Stimulated activated CD4-positive, alpha-beta T cell treated with anti-CD3 and anti-CD28 coated beads, Interleukin-4, amount 100 ng/mL, for 48 hours (primary cell): ENCODE measurements at regions not wholly inside any gene's neighbourhood (a gene's known extent, or its start where the extent isn't known, plus 50 kb on each side); places are given as distances from the start of the nearest gene placed in this dataset.
"Not testable (repeated sequence)": the region's sequence is repeated elsewhere in the genome, so short reads cannot be mapped to it uniquely, and the experiment has no call there.

ENCODE experiments used
- DNase-seq, 2 donors: peaks; one replicate each; pipeline ENCODE4 v3.0.0-alpha.2; 2020; ENCODE audit warnings: low read depth in 2 of 2

DNA sequence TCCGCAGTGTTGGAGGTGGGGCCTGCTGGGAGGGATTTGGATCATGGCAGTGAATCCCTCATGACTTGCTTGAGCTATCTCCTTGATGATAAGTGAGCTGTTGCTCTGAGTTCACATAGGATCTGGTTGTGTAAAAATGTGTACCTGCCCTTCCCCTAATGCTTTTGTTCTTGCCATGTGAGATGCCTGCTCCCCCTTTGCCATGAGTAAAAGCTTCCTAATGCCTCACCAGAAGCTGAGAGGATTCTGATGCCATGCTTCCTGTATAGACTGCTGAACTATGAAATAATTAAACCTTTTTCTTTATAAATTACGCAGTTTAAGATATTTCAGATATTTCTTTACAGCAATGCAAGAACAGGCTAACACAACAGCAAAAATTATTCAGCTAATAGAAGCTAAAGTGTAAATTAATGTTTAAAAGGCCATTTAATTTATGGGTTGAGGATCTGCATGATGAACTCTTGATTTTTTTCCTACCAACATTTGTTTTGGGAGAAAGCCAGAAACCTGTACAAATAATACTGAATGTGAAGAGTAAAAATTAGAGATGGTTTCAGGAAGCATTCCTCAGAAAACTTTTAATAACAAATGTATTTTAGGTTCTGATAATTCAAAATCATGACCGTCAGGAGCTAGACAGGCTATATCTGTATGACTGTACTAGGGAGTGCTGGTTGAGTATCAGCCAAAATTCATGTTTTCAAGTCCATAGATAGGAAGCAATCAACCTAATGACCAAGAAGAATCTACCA lies 177.5 kb upstream of the GRIA4 start:
- DNase-seq, result no peak

DNA sequence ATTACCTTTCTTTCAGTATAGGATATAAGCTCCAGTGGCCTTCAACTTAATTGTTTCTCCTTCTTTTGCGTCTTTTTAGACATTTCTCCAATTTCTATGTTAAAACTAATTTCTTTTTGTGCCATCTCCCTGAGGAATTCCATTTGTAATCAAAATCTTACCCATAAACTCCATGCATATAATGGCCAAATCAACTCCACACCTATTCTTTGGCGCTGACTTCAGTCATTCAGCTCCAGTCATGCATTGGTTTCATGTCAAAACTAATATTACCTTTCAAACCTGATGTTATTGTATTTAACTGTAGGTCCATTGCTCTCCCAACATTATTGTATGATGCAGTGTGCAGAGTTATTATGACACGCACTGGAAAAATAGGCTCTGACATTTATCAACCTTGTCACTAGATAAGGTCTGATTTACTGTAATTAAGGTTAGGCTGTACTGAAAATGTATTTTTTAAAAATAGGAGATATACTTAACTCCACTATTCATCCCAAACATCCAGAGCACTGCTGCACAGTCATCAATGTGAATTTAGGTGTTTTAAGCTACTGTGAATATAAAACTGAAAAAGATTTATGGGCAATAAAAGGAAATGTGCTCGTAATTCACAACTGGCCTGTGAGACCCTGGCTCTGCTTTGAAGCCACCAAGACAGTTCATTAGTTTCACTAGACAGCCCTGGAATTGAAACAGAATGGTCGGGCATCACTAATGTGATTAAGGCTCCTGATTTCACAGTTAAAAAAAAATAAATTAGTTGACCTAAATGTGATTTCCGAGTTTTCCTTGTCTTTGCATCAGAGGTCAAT lies 180.6 kb upstream of the GRIA4 start:
- DNase-seq, result no peak

DNA sequence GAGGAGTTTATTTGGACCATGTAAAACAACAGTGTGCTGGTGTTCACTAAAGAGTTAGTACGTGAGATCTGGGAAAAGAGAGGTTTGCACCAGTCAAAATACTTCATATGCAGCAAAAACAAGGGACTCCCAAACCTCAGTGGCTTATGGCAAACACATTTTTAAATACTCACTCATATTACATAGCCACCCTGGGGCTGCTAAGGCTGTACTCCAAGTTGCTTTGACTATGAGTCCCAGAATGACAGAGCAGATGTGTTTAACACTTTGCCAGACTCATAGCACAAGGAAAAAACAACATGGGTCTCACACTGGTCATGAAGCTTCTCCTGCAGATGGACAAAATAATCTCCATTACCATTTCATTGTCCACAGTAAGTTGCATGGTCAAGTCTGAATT lies 202.8 kb upstream of the GRIA4 start:
- DNase-seq, result no peak

DNA sequence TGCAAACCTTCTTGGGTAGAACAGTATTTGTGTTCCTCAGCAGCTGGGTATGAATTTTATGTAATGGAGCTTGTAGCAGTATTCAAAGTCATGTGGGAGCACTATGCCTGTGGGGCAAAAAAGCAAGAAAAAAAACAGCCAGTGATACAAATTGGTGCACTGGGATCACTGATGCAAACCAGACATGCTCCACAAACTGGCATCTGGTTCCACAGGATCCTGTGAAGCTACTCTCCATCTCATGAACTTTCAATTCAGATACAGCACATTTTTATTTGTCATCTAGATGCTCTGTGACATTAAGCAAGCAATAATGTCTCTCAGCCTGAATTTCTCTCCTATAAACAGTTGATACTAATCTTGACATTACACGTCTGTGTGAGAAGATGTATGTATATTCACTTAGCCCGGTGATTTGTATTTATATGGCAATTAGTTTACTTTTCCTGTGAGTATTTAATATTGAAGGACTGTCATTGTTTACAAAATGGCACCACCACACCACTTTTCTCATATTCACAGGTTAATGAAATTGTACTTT lies 208.5 kb upstream of the GRIA4 start:
- DNase-seq, result no peak

DNA sequence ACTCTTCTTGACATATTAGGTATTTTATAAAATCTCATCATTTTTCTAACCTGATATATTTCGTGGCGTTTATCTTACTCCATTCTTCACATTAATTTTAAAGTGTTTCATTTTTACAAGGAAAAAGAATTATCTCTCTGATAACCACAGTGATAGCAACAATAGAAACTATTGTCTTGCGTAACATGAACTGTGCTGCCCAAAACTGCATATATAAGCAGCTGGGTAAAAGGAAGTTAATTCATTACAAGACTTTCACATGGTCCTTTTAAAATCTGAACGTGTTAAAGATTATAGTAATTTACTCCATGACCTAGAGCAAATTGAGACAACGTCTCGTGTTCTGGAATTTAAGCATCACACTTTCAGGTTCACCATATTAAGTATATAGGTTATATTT lies 210.4 kb upstream of the GRIA4 start:
- no peak for DNase-seq

DNA sequence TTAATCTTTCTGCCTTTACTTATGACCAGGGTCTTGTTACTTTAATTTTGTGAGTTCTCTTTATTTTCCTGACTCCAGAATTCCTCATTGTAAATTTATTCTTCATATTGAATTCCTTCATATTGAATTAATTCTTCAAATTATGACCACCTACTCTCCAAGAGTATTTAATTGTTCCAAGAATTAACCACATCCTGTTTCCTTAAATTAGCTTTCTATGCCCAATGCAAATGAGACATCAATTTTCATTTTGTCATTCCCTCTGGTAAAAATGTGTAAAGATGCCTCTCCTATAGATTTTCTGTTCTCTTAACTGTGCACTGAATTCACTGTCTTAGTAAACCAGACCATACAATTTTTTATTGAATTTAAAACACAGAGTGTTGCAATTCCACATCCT lies 211.2 kb upstream of the GRIA4 start:
- no peak for DNase-seq

DNA sequence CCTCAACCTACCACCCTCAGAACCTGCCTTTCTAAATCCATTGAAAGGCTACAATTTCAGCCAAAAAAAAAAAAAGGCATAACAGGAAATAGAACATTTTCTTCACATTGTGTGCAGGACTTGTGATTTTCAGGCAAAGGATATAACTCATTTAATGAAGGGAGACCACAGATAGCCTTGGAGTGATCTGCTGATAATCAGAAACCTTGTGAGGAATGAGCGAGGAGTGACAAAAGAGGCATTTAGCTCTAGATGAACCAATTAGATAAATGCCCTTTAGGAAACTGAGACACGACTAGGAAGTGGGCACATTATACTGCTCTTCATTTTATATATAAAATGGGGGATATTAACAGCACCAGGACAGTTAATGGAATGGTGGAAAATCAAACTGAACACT lies 216.5 kb upstream of the GRIA4 start:
- DNase-seq, result no peak

DNA sequence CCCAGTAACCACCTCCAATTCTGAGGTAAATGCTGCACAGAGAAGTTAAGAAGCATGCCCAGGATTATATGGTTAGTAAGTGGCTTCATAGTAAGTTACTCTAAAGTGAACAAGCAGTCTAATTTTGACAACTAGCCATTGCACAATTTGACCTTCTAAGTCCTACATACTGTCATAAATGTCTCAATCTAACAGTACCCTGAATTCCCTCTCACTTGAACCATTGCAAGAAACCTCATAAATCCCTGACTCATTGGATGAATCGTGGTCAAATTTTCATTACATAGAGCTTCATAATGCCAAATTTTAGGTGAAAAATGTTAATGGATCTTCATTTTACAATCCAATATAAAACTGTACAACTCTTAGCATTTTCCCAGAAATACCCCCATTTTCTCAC lies 217.3 kb upstream of the GRIA4 start:
- DNase-seq, result no peak

DNA sequence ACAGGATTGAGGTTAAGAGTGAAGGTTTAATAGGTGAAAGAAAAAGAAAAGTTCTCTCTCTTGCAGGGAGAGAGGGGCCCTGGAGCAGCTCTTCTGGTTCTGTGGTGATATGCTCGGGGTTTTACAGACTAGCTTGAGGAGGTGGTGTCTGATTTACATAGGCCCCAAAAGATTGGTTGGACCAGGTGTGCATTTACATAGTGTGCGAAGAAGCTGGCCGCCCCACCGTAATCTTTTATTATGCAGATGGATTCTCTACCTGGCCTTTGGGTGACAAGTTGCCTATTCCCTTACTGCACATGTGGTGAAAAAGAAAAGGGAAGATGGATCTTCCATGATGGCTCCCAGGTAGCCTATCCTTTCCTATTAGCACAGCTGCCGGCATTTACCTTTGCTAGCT lies 219.9 kb upstream of the GRIA4 start:
- DNase-seq, result no peak

DNA sequence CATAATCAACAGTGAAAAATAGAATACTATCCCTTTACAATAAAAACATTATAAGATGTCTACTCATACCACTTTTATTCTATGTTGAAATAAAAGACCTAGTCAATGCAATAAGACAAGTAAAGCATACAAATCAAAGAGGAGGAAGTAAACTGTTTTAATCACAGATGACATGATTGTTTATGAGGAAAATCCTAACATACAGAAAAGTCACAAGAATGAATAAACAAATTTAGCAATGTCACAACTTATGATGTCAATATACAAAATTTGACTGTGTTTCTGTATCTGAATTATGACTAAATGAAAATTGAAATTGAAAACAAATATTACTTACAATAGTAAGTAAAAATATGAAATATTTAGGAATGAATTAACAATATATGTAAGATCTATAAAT lies 221.9 kb upstream of the GRIA4 start:
- DNase-seq, result no peak

DNA sequence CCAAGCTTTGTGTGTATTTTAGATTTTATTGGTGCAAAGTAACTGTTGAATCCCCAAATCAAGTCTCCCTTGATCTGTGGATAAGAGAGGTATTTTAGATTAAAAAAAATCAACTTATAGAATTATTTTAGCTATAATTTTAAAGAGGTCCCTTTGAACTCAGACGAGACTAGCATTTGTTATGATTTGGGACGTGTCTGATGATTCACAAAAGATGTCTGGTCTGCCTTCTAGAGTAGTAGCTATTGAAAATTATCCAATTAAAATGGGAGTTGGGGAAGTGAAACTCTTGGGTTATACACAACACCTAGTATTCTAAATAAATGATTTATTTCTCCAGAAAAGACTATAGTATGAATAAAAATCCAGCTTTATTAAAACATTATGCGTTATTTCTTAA lies 227.9 kb upstream of the GRIA4 start:
- DNase-seq, result no peak

DNA sequence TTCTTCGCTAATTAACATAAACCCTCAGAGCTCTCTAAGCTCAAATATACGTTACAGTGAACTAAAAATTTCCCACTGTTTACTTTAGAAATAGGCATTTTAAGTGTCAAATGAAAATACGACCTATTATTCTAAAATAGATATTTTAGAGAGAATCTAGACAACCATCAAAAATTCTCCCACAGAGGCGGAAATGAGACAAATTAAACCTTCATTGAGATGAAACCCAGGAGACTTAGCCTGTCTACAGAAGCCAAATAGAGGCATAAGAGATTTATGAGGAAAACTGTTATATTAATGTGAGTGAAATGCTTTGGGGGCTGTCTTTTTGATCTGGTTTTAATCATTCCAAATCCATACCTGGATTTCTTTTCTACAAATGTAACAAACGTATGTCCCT lies 232.0 kb upstream of the GRIA4 start:
- DNase-seq, result no peak

DNA sequence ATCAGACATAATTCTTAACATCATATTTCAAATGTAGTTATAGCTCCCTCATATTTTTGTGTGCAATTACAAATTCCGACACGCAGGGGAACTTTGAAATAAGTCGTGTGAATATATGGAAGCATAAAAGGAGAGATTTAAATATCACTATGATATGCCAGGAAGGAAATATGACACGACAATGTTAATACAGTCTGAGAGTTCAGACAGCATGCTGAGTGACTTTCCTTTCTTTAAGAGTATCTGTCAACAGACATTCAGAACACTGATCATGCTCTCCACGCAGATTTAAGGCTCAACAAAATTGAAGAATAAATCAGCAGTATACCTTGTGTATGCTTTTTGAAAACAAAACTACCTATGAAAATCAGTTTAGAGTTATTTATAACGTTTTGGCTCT lies 232.6 kb upstream of the CARD18 start:
- DNase-seq, result no peak

DNA sequence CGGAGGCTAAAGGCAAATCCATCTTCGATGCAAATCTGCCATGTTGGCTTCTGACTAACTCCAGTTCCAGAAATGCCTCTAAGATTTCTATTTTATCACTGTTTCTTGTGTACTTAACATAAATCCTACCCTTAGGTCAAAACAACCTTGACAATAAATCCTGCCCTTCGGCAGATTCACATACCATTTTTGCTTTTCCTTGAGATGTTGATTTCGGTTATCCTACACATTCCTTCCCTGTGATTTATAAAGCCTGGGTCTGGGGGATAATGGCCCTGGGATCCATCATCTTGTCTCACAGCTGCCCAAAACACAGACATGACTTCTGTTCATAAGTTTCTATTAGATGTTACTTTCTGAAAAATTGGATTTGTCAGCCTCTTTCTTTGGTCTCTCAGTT lies 231.7 kb upstream of the CARD18 start:
- no peak for DNase-seq

DNA sequence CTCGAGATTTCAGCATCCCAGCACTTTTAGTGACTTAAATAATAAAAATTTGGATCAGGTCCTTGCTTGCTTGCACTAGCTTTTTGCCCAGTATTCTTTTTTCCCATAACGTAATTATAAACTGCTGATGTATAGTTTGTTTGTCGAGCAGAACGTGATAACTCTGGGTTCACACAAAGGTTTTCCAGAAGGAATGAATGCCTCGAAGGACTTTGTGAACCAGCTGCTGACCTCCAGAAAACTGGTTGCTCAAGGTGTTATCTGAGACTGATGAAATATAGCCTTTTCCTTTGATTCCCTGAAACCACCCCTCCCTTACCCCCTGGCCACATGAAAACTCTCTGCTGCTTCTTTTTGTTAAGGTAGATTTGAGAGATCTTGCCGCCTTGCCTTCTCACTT lies 229.1 kb upstream of the CARD18 start:
- no peak for DNase-seq

DNA sequence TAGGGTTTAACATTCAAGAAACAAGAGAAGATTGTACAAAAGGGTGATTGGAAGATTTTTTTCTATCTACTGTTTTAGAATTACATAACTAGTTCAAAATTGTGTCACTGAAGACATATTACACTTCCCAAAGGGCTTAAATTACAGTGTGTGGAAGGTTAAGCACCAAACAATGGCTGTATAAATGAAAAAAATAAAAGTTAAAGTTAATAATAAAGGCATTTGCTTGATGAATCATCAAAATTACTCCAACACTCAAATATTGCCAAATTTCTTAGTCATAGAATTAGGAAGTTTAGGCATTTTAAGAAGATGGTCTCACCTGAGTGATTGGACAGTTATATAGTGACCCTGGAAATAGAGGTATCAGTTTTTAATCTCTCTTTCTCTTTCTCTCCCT lies 227.6 kb upstream of the CARD18 start:
- DNase-seq, result no peak

DNA sequence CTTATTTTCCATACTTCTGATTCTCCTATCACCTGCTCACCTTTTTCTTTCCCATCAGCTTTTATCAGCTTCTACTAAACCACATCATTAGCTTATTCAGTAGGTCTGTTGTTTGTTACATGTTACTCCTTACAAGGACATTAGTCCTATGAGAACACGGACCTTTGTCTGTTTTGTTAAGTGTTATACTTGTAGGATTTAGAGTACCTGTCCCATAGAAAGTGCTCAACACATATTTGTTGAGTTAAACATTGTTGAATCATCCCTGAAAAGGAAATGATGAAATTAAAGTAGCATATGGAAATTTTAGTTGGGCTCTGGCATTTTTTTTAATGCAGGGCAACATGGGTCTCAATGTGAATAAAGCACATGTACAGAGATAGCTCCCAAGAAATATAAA lies 222.1 kb upstream of the CARD18 start:
- DNase-seq, result no peak

DNA sequence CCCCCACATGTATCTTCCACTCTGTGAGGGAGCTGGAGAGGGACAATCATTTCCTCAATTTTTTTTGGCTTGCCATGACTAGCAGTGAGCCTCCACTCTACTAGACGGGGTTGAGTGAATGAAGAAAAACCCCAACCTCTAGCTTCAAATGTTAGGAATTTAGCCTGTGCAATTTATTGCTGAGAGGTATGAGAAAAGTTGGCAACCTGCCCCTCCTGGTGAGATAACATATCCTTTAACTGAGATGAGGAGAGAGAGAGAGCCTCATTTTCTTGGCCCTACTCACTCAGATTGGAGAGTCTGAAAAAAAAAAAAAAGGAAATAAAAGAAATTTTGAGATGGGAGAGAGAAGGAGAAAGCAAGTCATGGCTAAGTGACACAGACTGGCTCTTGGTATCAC lies 218.2 kb upstream of the CARD18 start:
- no peak for DNase-seq

DNA sequence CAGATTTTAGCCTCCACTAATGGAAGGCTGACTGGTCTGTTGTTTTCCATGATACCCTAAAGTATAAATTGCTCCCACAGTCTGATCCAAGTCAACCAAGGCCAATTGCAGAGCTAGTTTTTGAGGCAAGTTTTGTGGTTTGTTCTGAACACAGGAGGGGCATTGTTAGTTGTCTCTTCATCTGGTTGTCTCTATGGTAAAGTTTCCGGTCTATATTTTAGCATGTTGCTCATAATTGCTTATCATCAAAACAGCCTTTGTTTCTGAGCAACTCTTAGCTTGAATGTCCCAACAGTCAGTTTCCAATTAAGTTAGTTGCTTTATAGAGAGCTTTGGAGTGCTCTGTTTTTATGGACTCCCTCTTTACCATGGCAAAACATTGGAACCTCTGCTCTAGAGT lies 217.6 kb upstream of the CARD18 start:
- DNase-seq, result no peak

DNA sequence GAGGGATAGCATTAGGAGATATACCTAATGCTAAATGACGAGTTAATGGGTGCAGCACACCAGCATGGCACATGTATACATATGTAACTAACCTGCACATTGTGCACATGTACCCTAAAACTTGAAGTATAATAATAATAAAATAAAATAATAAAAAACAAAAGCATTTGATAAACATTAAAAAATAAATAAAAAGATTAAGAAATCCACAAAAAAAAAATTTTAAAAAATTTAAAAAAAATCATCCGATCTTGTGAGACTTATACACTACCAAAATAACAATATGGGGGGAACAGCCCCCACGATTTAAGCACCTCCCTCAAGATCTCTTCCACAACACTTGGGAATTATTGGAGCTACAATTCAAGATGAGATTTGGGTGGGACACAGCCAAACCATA lies 210.3 kb upstream of the CARD18 start:
- not testable (repeated sequence) for DNase-seq

DNA sequence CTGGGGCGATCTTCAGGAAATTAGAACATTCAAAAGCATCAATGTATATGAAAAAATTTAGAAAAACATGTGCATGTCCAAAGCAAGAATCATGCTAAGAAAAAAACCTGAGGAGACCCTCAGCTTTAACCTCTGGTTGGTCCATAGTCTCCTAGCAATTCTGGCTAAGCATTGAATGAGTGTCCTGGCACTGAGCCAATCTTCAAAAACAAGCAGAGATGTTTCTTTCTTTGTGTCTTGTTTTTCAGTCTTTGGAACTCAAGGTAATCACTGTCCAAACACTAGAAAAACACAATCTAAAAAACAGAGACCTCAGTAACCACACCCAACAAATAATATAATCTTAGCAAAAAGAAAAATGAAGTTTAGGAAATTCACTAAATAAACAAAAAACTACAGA lies 205.4 kb upstream of the CARD18 start:
- DNase-seq, result no peak

DNA sequence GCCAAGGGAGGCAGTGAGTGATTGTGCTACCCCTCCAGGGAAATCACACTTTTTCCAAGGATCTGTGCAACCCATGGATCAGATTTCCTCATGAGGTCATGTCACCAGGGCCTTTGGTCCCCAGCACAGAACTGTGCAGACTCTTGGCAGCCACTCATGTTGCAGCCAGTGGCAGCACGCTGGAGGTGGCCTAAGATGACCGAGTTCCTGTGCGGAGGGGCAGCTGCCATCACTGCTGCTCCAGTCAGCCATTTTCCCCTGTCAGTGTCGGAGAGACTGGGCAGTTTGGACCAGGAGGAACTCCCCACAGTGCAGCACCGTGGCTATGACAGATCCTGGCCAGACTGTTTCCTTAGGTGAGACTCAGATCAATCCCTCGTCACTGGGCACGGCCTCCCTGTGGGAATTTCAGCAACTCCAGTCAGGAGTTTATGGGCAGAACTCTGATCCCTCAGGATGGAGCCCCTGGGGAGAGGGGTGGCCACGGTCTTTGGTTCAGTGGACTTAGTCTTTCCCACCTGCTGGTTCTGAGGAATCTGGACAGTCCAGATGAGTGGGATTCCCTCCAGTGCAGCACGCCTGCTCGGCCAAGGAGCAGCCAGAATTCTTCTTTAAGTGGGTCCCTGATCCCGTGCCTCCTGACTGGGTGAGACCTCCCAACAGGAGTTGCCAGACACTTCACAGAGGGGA lies 194.6 kb upstream of the CARD18 start:
- DNase-seq, result no peak

DNA sequence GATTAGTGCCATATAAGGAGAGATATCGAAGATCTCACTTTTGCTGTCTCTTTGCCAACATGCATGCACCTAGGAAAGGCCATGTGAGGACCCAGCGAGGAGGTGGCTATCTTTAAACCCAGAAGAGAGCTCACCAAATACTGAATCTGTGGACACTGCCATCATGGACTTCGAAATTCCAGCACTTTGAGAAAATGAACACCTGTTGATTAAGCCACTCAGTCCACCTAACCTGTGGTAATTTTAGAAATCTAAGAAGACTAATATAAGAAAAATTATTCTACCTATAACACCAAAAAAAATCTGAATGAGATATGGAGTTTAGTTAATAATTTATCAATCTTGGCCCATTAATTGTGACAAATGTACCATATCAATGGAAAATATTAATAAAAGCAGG lies 193.6 kb upstream of the CARD18 start:
- DNase-seq, result no peak
